RCC 7860 (cell line): ENCODE measurements at regions not wholly inside any gene's neighbourhood (a gene's known extent, or its start where the extent isn't known, plus 50 kb on each side); places are given as distances from the start of the nearest gene placed in this dataset.

Source experiments
- DNase-seq: peaks from one replicate; pipeline ENCODE4 v3.0.0-alpha.2; 2015; ENCODE audit warnings: low spot score
- FAIRE-seq: peaks from 2 replicates; lab custom pipeline; 2012; peaks lifted over from hg19 to GRCh38; lab: Jason Lieb, UNC

DNA sequence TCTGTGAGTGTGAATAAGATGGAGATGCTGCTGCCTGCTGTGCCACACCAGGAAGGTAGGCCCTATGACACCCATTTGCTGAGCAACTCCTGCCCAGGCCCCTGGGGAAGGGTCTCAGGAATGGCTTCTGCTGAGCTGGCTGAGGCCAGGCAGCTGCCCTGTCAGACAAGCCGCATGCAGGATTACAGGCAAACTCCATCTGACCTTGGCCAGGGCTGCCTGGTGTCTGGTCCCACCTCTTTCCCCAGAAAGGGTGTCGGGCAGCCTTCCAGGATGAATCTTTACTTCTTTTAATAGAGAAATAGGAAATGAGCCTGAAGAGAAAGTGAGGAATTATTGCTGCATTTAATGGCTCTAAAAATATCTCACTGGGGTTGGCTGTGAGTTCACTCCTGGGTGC, 182.5 kb downstream of the IRX5 start:
- DNase-seq (no peak), FAIRE-seq (no peak)

DNA sequence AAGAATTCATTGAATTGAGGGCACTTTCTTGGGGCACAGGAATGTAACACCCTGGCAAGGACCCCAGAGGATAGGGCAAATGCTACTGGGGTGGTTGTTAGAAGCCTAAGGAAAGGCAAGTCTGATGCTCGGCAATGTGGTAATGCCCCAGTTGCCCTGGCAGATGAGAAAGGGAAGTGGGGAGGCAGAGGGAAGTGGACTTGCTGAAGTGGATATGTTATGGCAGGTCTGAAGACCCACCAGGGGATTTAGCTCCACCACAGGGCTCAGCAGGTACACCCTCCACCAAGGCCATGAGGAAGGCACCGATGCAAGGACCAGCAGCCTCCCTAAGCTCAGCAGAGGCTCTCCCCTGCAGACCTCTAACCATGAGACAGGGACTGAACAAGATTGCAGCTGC, 184.8 kb downstream of the IRX5 start:
- FAIRE-seq (no peak), DNase-seq (no peak)

DNA sequence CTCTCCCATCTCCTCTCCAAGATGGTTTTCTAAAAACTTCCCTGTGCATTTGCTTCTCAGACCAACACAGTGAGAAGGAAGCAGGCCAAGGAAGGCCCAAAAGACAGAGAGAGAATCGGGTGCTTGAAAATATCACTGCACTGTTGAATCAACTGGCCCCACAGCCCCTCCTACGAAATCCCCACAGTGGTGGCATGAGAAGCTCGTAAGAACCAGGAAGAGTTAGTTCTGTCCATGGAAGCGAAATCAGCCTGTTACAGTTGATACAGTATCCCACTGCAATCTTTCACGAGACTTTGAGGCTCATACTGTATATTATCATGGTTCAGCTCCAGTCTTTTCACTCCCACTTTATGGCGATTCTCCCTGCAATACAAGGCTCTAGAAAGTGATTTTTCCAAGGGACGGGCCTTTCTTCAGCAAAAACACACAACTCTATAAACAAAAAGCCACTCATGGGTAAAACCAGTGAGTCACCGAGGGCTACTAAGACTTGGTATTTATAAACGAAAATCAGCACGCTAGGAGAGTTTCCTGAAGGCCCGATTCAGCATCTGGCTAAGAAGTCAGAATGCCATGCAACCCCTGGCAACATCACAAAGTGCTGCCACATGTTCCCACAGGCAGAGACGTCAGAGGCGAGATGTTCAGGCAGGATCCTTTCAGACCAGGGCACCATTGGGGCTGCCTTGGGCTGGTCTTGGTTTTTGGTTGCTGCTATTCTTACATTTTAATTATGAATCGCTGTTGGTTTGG, 185.7 kb downstream of the IRX5 start:
- DNase-seq, result no peak
- no peak for FAIRE-seq

GRCh38 chr16:55118701-55119260, 188.1 kb downstream of the IRX5 start:
- FAIRE-seq (no peak), DNase-seq (no peak)

GRCh38 chr16:55120408-55120807, 189.7 kb downstream of the IRX5 start:
- FAIRE-seq, result no peak
- DNase-seq, result no peak

DNA sequence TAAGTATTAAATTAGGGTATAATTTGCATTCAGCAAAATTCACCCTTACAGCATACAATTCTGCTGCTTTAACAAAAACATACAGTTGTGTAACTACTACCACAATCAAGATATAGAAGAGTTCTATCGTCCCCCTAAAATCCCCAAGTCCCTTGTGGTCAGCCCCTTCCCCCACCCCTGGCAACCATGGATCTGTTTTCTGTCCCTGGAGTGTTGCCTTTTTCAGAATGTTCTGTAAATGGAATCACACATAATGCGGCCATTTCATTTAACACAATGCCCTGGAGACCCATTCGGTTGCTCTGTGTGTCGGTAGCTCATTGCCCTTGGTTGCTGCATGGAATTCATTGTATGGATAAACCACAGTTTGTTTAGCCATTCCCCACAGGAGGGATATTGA, 190.2 kb downstream of the IRX5 start:
- FAIRE-seq (no peak), DNase-seq (no peak)

- FAIRE-seq, result no peak
Observed at GRCh38 chr16:55123652-55124051, 193.0 kb downstream of the IRX5 start.

GRCh38 chr16:55125818-55126385, 195.2 kb downstream of the IRX5 start:
- FAIRE-seq (no peak), DNase-seq (no peak)

More at GRCh38 chr16:55123652-55124051, 193.0 kb downstream of the IRX5 start:
- DNase-seq, result no peak

DNA sequence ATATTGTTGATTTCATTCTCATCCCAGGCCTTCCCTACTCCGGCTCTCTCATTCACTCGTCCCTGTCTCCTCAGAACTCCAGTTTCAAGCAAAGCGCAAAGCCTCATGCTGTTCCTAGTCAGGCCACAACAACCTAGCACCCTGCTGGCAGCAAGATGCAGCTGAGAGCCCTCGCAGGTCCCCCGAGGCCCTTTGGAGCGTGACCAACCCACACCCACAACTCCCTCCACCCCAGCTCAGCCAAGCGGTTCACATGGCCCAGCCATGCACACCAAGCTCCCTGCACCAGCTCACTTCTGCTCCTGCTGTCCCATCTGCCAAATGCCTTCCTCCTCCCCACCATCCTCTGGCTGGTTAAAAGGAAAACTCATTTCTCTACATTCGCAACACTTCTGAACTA, 195.8 kb downstream of the IRX5 start:
- DNase-seq, result no peak
- FAIRE-seq, result no peak

DNA sequence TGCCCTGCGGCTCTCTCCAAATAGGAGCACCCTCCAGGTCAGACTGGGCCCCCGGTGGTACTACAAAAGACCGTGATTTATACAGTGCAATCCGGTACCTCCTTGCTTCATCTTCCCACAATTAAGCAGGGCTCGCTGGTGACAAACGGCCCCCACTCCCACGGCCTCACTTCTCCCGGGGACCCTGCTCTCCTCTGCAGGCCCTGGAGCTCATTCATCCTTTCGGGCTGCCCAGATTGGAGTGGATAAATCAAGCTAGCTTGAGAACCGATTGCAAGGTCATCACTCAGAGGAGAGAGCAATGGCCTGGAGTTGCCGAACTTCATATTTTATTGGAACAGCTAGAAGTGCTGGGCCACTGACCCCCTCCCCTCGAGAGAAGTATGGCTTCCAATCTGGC, 193.5 kb upstream of the IRX6 start:
- FAIRE-seq (no peak), DNase-seq (no peak)

DNA sequence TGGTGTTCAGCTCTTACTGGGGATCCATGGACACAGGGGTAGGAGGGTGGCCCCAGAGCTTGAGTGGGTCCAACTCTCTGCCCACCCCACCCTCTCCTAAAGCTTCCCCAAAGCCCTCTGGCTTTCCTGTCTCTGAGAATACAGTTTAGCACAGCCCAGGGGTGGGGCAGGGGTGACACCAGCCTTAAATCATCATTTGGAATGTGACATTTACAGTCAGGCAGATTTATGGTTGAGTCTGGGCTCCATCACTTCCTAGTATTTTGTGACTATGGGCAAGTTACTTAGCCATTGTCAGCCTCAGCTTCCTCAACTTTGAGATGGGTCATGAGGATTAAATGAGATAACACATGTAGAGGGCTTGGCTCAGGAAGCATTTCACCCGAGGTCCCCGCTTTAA, 193.1 kb upstream of the IRX6 start:
- FAIRE-seq, result no peak

DNA sequence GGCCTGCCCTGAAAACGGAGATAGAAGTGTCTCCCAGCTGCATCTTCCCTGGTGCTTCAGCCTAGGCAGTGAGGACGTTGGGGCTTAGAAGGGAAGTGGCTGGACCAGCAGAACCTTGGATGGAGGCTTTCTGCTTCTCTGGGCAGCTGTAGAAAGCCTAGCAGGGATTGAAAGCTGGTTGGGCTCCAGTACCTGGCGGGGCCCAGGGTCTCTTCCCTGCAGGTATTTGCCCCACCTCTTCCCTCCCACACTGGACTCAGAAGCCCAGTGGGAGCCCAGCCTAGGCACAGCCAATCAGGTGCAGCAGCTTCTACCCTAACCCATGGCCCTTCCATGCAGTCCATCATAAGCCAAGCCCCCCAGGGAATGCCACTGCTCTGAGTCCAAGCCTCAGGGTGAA, 190.3 kb upstream of the IRX6 start:
- DNase-seq (no peak), FAIRE-seq (no peak)

More for the DNA sequence above, 193.1 kb upstream of the IRX6 start:
- DNase-seq, result no peak

DNA sequence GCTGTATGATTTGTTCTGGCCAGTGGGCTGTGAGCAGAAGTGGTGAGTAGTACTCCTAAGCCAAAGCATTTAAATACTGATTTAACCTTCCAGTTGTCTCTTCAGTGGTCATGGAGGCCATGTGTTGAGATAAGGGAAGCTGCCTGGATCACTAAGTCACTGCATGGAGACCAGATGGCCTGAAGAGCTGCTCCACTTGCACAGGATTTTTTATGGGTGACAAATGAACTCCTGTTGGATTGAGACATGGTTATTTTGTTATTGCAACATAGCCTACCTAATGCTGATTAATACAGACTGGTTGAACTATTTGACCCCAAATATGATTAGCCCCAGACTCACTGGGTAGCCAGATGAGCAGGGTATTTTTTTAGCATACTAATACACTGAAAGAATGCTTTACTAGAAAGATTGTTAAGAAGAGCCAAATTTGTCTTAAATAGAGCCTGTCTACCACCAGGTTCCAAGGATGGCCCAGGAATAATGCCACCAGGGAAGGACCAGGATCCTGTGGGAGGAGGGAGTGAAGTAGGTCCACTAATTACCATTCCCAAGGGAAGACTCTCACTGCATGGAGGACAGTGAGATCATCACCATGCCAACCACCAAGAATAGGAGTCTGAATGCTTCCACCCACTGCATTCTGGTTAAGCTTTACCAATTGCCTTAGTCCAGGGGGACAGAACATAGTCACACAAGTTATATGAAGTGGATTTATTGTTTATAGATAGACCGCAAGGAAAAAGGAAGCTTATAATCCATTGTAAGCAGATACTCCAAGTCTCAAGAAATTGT, 187.4 kb upstream of the IRX6 start:
- FAIRE-seq, result no peak
- no peak for DNase-seq

DNA sequence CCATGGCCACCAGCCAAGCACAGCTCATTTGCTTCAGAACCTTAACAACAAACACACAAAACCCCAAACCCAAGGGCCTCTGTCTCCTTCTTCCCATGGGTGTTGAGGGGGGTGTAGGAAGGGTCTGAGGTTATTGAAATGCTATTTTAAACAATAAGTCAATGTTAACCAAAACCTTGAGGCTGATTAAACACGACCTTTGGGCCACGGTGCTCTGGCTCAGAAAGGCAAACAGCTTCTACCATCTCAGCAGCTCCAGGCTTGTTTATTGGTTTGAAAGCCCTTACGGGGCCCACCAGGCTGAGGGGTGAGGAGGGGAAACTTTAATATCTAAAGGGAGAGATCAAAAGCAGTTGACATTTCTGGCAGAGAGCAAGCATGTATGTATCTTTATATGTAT, 185.7 kb upstream of the IRX6 start:
- DNase-seq (no peak), FAIRE-seq (no peak)

- no peak for DNase-seq
- no peak for FAIRE-seq
Observed at GRCh38 chr16:55142405-55142804, 181.6 kb upstream of the IRX6 start.

DNA sequence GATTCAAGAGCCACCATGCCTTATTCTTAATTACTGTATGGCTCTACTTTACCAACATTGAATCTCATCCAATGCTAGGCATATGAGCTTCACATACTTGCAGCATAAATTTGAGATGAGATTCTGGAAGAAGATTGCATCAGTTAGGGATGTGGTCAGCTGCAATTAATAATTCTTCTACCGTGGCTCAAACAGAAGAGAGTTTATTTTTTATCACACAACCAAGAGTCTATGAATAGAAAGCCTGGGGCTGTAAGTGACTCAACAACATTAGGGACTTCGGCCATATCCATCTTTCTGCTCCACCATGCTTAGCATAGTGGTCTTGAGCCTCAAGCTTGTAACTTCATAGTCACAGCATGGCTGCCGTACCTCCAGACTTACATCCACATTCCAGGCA, 179.4 kb upstream of the IRX6 start:
- no peak for DNase-seq
- FAIRE-seq, result no peak

DNA sequence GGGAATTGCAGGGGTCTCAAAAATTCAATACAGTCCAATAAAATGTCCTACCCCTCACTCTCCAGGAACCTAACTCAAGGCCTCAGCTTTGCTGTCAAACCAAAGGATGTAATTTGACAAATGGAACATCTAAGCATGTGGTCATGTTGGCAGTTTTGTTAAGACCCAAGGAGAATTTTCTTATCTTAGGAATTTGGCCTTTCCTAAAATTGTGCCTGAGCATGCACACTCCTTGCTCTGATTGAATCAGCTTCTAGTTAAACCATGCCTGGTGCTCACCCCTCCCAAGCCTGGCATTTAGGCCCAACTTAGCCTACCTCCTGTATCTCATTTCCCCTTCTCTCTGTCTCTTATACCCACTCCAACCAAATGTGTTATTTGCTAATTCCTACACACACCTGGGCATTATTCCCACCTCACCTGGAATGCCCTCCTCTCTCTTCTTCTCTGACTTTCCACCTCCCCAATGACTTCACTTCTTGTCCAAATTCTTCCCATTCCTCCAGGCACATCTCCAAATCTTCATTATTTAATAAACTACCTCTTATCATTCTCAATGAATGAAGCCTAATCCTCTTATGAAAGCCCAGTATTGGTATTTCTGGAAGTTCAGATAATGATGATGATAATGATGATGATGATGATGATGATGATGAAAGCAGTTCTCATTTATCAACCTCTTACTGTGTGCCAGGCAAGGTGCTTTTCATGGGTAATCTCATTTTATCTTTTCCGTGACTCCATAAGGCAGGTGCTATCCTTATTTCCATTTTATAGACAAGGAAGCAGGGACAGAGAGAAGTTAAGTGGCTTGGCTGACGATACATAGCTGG, 178.0 kb upstream of the IRX6 start:
- DNase-seq (no peak), FAIRE-seq (no peak)

DNA sequence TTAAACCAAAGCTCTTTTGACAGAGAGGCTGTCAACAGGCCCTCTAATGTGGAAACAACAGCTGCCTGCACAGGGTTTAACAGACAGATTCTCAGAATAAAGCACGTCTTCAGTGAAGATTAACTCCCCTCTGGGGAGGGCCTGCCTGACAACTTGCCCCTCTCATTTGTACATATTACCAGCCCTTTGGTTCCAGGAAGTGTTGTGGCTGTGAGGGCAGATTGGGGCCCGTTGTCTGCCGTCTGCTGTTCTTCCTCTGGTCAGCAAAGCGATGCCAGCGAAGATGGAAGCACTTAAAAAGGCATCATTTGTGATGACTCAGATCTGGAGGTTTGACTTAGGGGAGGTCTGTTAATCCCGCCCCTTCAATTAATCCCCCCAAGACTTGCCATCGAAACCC, 177.0 kb upstream of the IRX6 start:
- DNase-seq (no peak), FAIRE-seq (no peak)

- no peak for FAIRE-seq
Observed at GRCh38 chr16:55147396-55147795, 176.6 kb upstream of the IRX6 start.

DNA sequence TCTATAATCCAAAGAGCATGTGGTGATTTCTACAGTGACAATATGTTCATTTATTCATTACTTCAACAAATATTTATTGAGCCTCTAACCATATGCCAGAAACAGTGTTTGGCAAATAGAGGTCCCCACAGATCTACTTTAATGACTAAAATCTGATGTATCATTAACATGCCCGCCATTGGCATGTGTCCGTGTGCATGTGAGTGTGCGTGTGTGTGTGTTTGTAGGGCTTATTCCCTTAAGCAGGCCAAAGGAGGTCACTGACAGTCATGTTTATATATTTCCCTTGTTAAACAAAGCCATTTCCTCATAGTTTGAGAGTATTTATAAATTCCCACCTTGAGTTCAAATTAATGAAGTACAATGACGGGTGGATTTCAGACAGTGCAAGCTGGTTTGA, 174.4 kb upstream of the IRX6 start:
- FAIRE-seq (no peak), DNase-seq (no peak)

More at GRCh38 chr16:55147396-55147795, 176.6 kb upstream of the IRX6 start:
- no peak for DNase-seq
